GM12891 (cell line): ENCODE measurements at regions not wholly inside any gene's neighbourhood (a gene's known extent, or its start where the extent isn't known, plus 50 kb on each side); places are given as distances from the start of the nearest gene placed in this dataset.

Experiments used
- DNase-seq: peaks from one replicate; pipeline ENCODE4 v3.0.0; 2011; ENCODE audit warnings: low spot score; ENCODE audit not compliant: insufficient read length
- FAIRE-seq: peaks from 2 replicates; lab custom pipeline; 2011; peaks lifted over from hg19 to GRCh38; lab: Jason Lieb, UNC
- PAX5 ChIP-seq: IDR thresholded peaks from 2 replicates; pipeline ENCODE4 v1.6.1; 2011; ENCODE audit warnings: low read length, moderate library complexity, mild to moderate bottlenecking; ENCODE audit not compliant: insufficient read depth, severe bottlenecking
- POLR2A ChIP-seq: IDR thresholded peaks from 2 replicates; pipeline ENCODE4 v1.6.1; 2011; ENCODE audit warnings: low read depth, low read length, control low read depth
- POLR2AphosphoS5 ChIP-seq: IDR thresholded peaks from 2 replicates; pipeline ENCODE4 v1.6.1; 2011; ENCODE audit warnings: low read depth, low read length, control low read depth
- POU2F2 ChIP-seq: IDR thresholded peaks from 2 replicates; pipeline ENCODE4 v1.6.1; 2011; ENCODE audit warnings: low read depth, mild to moderate bottlenecking, control low read depth, low read length, moderate library complexity
- SPI1 ChIP-seq: IDR thresholded peaks from 2 replicates; pipeline ENCODE4 v1.6.1; 2011; ENCODE audit warnings: low read depth, low read length, control low read depth
- TAF1 ChIP-seq: IDR thresholded peaks from 2 replicates; pipeline ENCODE4 v1.6.1; 2011; ENCODE audit warnings: low read depth, low read length, control low read depth

DNA sequence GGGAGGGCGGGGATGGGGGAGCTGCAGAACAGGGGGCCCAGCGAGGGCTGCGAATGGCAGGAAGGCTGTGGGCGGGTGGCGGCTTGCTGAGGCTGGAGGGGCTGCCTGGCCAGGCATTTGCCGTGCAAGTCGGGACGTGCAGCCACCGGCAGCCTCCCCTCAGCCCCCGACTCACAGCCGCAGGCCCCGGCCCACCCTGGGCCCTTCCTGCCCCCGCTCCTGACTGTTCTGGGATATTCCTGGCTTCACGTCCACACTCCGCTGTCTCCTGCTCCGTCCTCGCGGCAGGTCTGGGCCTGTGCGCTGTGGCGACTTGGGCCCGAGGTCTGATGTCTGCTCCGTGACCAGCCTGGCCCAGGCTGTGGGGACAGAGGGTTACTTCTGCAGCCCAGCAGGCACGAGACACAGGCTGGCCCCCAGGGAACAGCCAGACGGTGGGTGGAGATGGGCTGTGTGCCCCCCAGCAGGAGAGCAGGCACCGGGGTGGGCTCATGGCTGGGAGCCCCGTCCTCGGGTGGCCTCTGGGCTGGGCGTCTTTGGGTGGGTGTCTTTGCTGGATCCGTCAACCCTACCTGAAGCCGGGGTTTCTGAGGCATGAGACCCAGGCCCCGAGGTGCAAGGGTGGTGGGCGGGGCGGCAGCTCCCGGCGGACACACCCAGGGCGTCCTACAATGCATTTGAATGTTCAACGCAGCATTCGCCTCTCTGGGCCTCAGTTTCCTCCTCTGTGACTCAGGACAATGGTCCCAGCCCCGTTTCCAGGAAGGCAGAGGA lies 86.5 kb downstream of the FOXL3 start:
- no peak for DNase-seq
- TF ChIP-seq POLR2AphosphoS5 (no peak), PAX5 (no peak), SPI1 (no peak), POLR2A (no peak), POU2F2 (no peak), TAF1 (no peak)
- no peak for FAIRE-seq

DNA sequence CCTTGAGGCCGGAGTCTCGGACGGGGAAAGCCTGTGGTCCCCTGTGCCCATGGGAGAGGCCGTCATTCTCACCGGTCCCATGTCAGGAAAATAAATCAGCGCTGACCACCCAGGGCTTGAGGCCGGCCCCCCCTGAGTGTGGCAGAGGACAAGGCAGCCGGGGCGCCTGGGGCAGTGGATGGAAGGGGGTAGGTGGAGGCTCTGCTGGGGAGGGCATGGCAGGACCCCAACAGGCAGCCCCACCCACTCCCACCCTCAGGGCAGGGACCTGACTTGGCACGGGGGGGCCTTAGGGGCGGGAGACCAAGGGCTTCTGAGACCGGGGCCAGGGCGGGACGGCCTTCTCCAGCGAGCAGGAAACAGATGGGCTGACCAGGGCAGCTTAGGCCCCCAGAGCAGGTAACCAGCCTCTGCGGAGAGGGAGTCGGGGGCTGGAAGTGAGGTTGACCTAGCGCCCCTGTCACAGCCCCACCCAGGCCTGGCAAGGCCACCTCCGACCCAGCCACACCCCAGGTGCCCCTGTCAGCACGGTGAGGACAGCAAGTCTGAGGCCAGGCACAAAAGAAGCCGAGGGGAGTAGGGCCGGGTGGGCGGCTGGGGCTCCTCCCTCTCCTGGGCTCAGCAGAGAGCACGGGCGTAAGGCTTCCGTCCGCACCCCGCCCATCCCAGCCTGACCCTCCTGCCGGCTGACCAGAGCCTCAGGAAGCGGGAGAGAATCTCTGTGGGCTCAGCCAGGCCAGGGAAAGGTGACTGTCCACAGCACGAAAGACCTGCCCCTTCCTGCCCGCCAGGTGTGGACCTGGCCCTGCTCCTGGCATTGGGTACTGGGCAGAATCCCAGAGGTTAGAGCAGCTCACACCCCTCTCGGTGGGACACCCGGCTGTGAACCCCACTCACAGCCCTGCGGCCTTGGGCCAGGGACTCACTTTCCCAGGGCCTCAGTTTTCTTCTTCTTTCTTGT lies 87.4 kb downstream of the FOXL3 start:
- no peak for DNase-seq
- TF ChIP-seq SPI1 (no peak), TAF1 (no peak), PAX5 (no peak), POLR2A (no peak), POLR2AphosphoS5 (no peak), POU2F2 (no peak)
- FAIRE-seq = no peak

DNA sequence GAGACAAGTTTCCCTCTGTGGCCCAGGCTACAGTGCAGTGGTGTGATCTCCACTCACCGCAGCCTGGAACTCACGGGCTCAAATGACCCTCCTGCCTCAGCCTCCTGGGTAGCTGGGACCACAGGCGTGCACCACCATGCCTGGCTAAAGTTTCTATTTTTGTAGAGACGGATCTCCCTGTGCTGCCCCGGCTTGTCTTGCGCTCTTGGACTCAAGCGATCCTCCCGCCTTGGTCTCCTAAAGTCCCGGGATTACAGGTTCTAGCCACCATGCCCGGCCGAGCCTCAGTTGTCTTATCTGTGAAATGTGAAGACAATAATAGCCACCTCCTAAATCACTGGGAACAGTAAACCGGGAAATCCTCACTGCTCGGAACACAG lies 88.1 kb downstream of the FOXL3 start:
- DNase-seq = no peak
- TF ChIP-seq SPI1 = no peak
- no peak for TF ChIP-seq POU2F2
- TF ChIP-seq PAX5 = no peak
- TF ChIP-seq TAF1 = no peak
- TF ChIP-seq POLR2AphosphoS5 = no peak
- TF ChIP-seq POLR2A = no peak
- no peak for FAIRE-seq

DNA sequence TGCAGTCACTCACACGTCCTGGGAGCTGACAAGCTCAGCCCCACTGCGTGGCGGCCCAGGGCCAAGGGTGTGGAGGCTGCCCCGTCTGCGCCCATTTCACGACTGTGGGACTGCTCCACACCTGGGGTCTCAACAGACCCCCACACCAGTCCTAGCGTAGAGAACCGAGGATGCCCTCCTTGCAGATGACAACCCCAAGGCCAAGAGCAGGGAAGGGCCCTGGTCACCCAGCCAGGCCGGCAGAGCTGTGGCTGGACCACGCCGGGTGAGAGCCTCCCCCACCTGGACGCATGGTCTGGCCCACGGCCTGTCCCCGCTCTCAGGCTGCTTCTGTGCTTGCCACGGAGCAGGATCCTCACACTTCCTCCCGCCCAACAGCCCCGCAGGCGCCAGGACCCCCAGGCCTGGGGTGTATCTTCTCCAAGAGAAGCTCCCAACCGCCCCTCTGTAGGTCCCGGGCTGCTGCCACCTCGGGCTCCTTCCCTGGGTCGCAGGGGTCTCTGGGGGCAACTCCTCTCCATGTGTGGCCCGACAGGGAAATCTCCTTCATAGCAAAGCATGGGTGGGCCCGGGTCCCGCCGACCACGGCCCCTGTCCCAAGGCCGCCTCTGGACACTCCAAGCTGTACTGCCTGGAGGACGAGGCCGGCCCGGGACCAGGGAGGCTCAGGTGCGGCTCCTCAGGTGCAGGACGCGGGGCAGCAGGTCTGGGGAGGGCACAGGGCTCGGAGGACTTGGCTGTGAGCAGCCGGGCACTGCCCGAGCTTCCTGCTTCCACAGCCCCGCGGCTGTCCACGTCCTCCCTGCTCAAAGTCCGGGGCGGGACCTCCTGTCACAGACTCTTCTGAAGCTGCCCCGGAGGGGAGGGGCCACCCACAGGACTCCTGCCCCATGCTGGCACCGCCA lies 88.8 kb downstream of the FOXL3 start:
- DNase-seq (no peak), FAIRE-seq (no peak)
- TF ChIP-seq POLR2A = no peak

DNA sequence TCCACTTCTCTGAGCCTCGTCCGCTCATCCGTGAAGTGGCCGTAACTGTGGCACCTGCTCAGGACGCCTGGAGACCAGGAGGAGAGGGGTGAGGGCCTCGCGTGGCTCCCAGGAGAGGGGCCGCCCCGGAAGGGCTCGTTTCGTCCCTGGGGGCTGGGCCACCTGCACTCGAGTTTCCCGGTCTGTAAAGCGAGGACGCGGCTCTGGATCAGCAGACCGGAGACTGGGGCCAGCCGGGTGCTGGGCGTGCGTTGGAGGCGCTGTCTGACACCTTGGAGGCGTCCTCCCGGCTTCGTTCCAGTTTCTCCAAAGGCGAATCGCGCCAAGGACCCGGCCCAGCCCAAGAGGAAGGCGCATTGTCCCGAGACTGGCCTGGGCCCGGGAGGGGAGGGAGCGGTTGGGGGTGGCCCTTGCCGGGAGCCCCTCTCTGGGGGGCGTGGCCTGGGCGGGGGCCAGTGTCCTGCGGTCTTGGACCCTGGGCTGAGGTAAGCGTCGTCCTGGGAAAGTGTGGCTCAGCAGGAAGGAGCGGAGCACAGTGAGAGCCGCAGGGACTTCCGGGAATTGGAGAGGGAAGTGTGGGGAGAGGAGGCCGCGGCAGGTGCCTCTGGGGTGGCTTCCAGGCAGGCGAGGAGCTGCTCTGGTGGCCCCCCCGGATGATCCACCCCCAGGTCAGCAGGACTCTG lies 89.6 kb downstream of the FOXL3 start:
- TF ChIP-seq SPI1 = no peak
- FAIRE-seq = no peak

DNA sequence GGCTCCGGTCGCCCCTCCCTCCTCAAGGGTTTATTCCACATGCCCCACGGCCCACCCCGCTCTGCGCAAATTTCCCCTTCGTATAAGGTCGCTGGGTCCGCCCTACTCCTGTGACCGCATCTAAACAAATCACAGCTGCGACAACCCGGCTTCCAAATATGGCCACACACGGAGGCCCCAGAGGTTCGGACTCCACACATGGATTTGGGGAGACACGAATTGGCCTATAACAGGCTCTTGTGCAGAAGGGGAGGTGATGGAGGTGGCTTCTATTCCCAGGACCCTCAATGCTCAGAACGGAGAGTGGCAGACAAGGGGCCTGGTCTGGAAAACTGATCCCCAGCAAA lies 90.1 kb downstream of the FOXL3 start:
- DNase-seq = peak; percentile 36
- FAIRE-seq = no peak
- TF ChIP-seq POLR2A (no peak), TAF1 (no peak)

More for the DNA sequence above, 89.6 kb downstream of the FOXL3 start:
- DNase-seq = peak; percentile 32

DNA sequence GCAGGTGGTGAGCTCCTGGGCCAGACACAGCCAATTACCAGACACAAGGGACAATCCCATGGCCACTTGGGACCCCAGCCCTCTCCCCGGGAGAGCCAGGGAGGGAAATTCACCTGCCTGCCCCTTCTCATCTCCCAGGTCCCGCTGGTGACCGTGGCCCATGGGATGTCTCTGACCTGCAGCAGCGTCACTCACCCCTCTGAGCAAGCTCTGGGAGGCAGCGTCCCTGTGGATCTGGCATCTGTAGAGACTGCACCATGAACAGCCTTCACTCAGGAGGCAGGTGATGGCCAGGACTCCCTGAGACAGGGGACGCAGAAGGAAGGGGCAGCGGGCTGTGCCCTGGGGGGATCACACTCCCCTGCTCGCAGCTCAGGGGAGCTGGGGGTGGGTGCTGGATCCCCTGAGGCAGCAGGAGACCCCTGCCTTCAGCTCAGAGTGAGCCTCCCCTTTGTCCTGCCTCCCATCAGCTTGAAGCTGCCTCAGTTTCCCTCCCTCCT lies 90.8 kb downstream of the FOXL3 start:
- no peak for FAIRE-seq
- DNase-seq = no peak
- no peak for TF ChIP-seq SPI1

DNA sequence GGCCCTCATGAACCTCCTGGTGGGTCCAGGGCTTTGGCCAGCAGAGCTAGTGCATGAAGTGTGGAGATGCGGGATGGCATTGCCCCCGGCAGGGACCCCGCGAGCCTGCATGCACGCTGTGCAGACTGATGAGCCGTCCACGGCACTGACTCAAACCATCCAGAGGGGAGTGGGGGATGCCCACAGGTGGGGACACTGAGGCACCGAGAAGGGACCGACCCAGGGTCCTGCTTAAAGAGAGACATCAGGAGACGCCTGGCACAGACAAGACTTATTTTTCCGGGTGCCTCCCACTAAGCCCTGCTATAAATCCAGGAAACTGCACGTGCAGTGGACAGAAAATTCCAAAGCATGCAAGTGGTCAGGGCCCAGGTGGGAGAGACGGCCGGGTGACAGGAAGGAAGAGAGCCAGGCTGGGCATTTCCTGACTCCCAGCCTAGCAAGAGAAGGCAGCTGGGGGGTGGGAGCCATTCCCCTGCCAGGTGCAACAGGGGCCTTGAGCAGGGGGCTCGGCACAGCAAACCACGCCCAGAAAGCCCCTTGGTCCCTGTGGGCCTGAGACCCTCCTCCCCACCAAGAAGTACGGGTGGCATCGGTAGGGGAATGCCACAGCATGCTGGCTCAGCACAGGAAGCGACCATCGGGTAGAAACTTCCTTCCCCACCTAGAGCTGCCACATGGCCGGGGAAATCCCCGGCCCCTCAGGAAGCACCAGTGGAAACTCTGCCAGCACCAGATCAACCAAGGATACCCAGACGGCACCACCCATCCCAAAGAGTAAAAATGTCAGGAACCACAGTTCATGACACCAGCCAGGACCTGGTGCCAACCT lies 91.5 kb downstream of the FOXL3 start:
- no peak for TF ChIP-seq POU2F2
- TF ChIP-seq POLR2AphosphoS5 = no peak
- no peak for TF ChIP-seq SPI1
- no peak for TF ChIP-seq PAX5
- TF ChIP-seq POLR2A = no peak
- TF ChIP-seq TAF1 = no peak
- FAIRE-seq (no peak), DNase-seq (peak; percentile 17)
